ENCODE measurements at regions not wholly inside any gene's neighbourhood (a gene's known extent, or its start where the extent isn't known, plus 50 kb on each side); places are given as distances from the start of the nearest gene placed in this dataset.
"Not testable (repeated sequence)": the region's sequence is repeated elsewhere in the genome, so short reads cannot be mapped to it uniquely, and the experiment has no call there.

- intact Hi-C loops (cut with DNase I) = no loop called here
- Histone ChIP-seq H3K4me1 (no peaks in the 10 kb centered on the region), H3K27me3 (no peaks in the 10 kb centered on the region), H3K9me3 (no peaks in the 10 kb centered on the region), H3K27ac (no peak overlapping the region), H3K36me3 (no peaks in the 10 kb centered on the region), H3K4me3 (no peak overlapping the region)
- ATAC-seq = no peak
- no peak for DNase-seq
- TF ChIP-seq, protein P1, sequence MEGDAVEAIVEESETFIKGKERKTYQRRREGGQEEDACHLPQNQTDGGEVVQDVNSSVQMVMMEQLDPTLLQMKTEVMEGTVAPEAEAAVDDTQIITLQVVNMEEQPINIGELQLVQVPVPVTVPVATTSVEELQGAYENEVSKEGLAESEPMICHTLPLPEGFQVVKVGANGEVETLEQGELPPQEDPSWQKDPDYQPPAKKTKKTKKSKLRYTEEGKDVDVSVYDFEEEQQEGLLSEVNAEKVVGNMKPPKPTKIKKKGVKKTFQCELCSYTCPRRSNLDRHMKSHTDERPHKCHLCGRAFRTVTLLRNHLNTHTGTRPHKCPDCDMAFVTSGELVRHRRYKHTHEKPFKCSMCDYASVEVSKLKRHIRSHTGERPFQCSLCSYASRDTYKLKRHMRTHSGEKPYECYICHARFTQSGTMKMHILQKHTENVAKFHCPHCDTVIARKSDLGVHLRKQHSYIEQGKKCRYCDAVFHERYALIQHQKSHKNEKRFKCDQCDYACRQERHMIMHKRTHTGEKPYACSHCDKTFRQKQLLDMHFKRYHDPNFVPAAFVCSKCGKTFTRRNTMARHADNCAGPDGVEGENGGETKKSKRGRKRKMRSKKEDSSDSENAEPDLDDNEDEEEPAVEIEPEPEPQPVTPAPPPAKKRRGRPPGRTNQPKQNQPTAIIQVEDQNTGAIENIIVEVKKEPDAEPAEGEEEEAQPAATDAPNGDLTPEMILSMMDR (IDR thresholded peaks at IDR 0.05) = no peak
These were observed 139.4 kb upstream of the CDKN3 start for GRCh38 chr14:54257424-54257823.

DNA sequence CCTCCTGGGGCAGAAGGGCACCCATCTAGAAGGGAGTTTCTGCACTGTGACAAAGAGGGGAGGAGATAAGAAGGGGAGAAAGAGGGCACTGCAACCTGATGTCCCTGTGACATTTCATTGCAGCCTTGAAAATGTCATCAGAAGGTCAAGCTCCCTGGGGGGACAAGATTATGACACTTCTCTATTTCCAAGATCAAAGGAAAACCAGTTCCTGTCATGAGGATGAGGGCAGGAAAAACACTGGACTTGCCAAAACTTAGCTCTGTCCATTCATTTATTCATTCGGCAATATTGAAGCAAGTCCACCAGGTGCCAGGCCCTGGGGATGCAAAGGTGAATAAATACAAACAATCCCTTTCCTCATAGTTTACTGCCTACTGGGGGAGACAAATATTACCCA is 138.4 kb upstream of the CDKN3 start:
- Histone ChIP-seq H3K27me3 (no peaks in the 10 kb centered on the region), H3K4me1 (no peaks in the 10 kb centered on the region), H3K27ac (no peak overlapping the region), H3K36me3 (no peaks in the 10 kb centered on the region), H3K9me3 (no peaks in the 10 kb centered on the region), H3K4me3 (no peak overlapping the region)
- DNase-seq = no peak
- intact Hi-C loops (cut with DNase I) = no loop called here
- no peak for ATAC-seq
- TF ChIP-seq, protein P1 (IDR thresholded peaks at IDR 0.05) = no peak

DNA sequence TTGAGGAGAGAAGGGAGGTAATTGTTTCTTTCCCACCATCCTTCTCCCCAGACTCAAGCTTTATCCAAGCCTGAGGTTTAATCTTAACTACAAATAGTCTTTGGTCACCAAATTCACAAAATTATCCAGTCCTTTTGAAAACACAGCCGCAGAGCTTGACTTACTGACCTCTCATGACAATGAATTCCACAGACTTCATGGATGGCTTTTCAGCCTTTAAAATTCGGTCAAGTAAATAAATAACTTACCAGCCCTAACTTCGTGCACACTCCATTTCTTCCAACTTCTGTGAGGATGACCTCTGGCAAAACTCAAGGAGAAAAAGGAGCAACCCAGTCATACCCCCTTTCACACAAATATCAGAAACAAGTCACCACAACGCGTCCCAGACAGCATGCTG is 137.0 kb upstream of the CDKN3 start:
- no peak overlapping the region for H3K4me3 ChIP-seq
- intact Hi-C loops (cut with DNase I) = no loop called here
- H3K27ac ChIP-seq = no peak overlapping the region
- no peaks in the 10 kb centered on the region for H3K4me1 ChIP-seq
- ATAC-seq (no peak), DNase-seq (no peak)
- H3K27me3 ChIP-seq = no peaks in the 10 kb centered on the region
- no peaks in the 10 kb centered on the region for H3K36me3 ChIP-seq
- TF ChIP-seq, protein P1 (IDR thresholded peaks at IDR 0.05) = no peak
- H3K9me3 ChIP-seq = no peaks in the 10 kb centered on the region

DNA sequence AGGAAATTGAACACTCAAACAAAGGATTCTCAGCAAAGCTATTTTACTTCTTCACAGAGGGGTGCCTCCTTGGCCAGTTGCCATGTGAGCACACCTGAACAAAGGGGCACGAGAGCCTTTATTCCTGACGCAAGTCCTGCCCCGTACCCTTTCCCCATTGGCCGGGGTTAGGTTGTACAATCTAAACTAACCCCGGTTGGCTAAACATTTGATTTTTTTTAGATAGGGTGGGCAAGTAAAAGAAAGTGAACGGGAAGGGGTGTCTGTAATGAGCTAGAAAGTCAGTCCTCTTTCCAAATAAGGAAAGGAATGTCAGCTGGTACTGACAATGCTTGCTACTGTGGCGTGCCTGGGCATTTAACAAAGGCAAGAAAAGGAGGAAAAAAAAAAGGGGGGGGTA is 135.5 kb upstream of the CDKN3 start:
- no peaks in the 10 kb centered on the region for H3K27me3 ChIP-seq
- no peaks in the 10 kb centered on the region for H3K36me3 ChIP-seq
- H3K4me3 ChIP-seq = no peak overlapping the region
- H3K27ac ChIP-seq = no peak overlapping the region
- H3K4me1 ChIP-seq = no peaks in the 10 kb centered on the region
- intact Hi-C loops (cut with DNase I) = no loop called here
- TF ChIP-seq, protein P1 (IDR thresholded peaks at IDR 0.05) = no peak
- DNase-seq (no peak), ATAC-seq (no peak)
- no peaks in the 10 kb centered on the region for H3K9me3 ChIP-seq

DNA sequence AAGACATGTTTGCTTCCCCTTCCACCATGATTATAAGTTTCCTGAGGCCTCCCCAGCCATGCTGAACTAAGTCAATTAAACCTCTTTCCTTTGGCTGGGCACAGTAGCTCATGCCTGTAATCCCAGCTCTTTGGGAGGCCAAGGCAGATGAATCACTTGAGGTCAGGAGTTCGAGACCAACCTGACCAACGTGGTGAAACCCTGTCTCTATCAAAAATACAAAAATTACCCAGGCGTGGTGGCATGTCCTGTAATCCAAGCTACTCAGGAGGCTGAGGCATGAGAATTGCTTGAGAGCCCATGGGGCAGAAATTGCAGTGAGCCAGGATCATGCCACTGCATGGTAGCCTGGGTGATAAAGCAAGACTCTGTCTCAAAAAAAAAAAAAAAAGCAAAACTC is 130.2 kb upstream of the CDKN3 start:
- H3K9me3 ChIP-seq; intact Hi-C loops (cut with DNase I); H3K36me3 ChIP-seq; ATAC-seq; H3K4me1 ChIP-seq; H3K27ac ChIP-seq; H3K27me3 ChIP-seq; H3K4me3 ChIP-seq; DNase-seq: not testable (repeated sequence)

DNA sequence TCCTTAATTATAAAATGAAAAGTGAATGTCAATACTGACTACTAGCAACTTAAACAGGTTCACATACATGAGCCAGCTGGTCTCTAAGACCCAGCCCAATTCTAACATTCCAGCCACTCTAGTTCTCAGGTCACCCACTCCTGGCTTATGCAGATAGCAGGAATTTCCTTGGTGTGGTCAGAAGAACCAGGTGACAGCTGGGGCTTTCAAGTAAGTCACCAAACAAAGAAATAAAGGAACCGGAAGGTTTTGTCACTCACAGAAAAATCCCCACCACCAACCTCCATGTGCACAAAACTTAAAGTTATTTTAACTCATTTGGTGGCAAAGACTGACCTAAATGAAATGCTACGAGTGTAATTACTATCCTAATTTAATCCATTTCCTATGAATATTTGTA is 129.6 kb upstream of the CDKN3 start:
- ATAC-seq (peak; percentile 87), DNase-seq (peak in 1 of 4 donors; percentile 23)
- intact Hi-C loops (cut with DNase I) = no loop called here
- Histone ChIP-seq H3K4me1 (no peaks in the 10 kb centered on the region), H3K4me3 (no peak overlapping the region), H3K9me3 (no peaks in the 10 kb centered on the region), H3K27me3 (no peaks in the 10 kb centered on the region), H3K36me3 (no peaks in the 10 kb centered on the region), H3K27ac (no peak overlapping the region)
- TF ChIP-seq, protein P1 (IDR thresholded peaks at IDR 0.05) = no peak

Data from left lung (tissue), 4 donors.